IPS-NIHi11 (cell line): ENCODE measurements at regions not wholly inside any gene's neighbourhood (a gene's known extent, or its start where the extent isn't known, plus 50 kb on each side); places are given as distances from the start of the nearest gene placed in this dataset.

Source experiments
- DNase-seq: peaks from one replicate; pipeline ENCODE4 v3.0.0; 2012; ENCODE audit warnings: mixed read lengths, low spot score

DNA sequence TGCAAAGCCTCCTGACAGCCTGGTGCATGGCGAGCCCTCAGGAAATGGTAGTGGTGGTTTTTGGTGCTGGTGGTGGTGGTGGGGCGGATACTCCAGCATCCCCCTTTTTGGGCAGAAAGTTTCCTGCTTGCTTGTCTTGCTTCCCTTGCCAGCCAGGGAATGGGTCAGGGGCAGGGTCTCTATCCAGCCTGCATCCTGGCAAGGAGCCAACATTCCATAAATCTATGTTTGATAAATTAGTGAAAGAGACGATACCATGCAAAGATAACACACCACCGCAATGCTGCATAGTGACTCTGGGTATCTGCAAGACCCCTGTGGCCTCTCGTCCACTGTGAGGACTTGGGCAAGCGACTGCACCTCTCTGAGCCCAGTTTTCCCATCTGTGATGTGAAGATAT is 246.2 kb downstream of the LRFN2 start:
- DNase-seq: no peak

DNA sequence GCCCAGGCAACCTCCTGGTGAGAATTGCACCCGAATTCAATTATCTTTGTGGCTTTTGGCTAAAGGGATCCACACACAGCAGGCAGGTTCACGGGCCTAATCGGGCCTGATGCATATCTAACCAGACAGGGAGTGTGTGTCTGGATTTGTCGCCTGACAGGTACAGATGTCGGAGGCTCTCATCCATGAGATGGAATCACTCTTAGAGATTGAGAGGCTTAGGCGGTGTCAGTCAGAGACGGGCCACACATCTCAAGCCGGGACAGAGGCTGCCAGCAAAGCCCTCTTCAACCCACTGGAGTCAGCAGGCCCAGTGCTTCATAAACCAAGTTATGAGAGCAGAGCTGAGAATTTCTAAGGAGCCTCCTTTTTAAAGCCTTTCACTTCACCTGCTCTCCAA is 247.0 kb downstream of the LRFN2 start:
- DNase-seq: no peak

DNA sequence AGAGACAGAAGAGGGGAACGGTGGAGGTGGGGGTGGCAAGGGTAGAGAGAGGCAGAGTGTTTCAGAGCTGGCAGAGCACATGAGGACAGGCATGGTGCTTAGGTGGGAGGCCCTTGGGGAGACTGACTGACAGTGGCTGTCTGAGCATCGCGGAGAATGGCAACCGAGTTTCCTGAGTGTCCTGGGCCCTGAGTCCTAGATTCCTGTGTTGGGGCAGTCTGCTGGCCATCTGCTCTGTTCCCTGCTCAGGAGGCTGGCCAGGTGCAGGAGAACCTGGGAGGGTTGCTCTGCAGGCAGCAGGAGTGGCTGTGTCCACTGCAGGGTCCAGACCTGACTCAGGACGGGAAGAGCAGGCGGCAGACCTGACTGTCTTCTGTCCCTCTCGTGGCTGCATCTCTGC is 248.9 kb downstream of the LRFN2 start:
- no peak for DNase-seq

DNA sequence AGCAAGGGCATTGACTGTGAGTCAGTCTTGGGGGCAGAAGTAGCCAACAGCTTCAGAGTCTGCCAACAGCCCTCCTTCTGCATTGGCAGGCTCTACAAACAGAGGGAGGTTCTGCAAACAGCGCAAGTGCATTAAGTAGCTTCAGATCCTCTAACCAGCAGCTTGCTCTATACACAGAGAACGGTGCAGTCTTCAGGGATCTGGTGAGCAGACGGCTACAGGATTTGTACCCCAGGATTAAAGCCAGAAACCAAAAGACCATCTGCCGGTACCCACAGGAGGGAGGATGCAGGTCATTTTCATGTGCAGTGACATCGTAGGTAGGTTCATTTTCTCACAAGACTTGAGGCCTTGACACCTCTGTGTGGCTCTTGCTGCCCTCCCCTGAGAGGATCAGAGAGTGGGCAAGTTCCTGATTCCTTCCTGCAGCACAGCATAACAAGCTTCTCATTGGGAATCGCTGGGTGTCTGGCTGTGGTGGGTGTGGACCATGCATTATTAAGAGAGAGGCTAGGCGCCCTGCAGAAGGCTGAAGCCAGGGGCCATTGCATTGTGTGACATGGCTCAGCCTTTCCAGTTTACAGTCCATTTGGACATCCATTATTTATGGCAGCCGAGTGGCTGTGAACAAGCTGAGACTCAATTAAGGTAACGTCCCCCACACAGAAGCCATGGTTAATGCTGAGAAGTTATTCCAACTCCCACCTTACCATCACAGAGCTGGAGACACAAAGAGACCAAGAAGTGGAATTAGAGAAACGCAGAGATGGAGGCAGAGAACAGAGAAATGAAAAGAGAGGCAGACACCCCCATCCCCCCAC is 250.0 kb downstream of the LRFN2 start:
- DNase-seq: no peak

DNA sequence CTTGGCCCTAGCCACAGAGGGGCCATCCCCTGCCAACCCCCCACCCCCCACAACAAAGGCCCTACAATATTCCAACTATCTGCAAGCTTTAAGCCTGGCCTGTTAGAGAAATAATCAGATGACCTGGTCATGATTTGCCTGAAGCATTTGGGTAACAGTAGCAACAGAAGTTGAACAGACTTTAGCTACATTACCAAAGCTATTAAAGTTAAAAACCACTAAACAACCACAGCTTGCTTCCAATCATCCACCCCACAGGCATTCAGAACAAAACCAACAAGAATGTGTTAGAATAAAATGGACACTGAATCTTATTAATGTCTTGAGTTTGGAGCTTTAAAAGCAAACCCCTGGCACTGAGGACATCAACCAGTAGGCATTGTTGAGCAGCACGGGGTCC is 250.9 kb downstream of the LRFN2 start:
- DNase-seq: no peak

DNA sequence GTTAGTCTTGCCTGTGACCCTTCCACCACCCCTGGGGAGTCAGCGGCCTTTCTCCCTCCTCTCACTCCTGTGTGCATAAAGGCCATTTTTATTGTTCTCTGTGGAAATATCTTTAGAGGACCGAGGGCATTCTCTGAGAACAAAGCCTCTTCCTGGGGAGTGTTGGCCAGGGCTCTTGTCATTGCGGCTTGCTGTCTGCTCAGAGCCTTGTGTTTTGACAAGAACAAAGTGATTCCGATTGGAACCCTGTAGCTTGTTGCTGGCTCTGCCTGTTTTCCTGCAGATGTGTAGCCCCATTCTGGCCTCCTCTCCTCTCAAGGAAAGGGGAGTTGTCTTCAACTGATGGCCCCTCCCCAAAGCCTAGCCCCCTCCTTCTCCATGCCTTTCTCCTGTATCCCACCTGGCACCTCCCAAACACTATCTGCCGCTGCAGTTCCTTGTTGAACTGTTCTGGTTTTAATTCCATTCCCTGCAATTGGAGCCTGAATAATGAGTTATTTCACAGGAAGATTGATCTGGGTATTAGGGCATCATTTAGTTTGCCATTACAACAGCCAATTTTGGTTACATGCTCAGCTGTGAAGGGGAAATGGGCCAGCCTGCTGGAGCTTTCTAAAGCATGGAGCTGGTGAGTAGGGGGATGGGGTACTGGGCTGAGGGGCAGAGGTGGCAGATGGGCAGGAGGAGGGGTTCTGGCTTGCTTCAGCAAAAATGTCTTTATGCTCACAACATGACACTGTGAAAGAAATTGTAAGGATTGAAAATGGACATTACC is 252.5 kb downstream of the LRFN2 start:
- DNase-seq: peak; percentile 49

DNA sequence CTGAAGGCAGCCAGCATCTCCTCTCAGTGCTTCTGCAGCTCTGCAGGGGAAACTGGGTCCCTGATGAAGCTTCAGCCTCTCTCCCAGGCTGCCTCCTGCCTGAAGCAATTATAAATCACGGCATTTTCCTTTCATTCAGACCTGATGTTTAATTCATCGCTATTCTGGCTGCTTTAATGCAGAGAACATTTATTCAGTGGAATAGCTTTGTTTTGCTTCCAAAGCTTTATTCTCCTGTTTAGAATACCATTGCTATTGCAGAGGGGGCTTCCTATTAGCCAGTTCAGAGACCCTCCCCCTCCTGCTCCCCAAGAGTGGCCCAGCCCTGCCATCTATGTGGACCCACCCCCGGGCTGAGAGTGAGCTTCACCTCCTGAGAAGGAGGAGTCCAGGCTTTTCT is 255.6 kb downstream of the LRFN2 start:
- DNase-seq: no peak

DNA sequence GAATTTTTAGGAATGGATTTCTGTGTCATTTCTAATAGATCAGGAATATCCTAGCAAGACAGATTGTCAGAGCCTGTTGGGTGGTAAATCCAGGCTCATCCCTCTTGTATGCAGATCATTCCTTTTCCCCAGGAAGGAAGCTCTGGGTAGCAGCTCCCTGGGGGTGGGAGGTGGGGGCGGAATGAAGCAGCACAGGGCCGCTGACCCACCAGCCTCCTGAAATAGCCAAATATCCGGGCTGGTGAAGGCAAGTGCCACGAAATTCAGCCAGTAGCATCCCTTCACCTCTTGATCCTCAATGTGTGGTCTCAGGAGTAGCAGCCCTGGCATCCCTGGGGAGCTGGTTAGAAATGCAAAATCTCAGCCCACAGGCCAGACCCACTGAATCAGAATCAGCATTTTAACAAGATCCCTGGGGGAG is 256.9 kb downstream of the LRFN2 start:
- DNase-seq: peak; percentile 26

DNA sequence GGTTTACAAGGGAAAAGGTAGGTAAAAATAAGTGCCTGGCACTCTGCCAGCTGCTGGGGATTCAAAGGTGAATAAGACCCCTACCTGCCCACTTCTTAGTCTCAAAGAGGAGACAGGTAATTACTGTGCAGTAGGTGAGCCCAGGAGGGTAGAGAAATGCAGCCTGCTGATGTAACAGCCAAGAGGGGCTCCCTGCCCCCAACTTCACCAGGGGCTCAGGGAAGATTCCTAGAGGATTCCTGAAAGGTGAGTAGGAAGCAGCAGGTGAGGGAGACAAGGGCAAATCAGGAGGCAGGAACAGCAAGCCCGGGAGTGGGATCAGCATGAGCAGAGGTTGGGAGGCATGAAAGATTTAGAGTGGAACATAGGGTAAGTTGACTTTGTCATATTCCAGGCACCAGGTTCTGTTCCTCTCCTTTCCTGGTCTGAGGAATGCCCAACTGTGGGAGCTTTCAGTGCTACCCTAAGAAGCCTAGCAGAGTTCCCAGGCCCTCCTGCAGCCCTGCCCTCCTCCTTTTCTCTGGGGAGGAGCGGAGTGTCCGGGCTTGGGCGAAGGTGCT is 258.1 kb downstream of the LRFN2 start:
- peak; percentile 25 for DNase-seq

DNA sequence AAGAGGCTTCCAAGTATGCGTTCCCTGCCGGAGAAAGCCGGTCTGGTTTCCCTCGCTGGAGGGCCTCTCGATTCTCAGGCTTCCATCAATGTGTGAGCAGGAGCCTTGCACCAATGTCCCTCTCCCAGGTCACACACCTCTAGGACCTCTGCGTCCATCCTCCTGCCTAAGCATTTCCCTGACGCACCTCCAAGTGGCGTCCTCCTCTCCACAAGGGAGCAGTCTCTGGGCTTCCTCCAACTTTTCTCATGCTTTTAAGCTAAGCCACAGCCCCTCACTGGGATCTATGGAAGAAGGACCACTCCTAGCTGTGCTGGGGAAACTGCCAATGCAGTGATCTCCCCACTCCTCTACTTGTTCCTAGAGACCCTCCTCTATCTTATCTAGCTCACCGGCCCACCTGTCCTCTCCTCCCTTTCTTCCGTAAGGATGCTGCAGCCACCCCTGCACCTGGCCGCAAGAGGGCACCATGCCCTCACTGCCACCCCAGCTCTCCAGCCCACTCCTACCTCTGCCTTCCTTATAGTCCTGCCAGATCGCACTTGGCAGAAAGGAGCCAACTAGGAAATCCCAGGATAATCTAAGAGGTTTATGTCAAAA is 258.7 kb downstream of the LRFN2 start:
- DNase-seq: peak; percentile 83

DNA sequence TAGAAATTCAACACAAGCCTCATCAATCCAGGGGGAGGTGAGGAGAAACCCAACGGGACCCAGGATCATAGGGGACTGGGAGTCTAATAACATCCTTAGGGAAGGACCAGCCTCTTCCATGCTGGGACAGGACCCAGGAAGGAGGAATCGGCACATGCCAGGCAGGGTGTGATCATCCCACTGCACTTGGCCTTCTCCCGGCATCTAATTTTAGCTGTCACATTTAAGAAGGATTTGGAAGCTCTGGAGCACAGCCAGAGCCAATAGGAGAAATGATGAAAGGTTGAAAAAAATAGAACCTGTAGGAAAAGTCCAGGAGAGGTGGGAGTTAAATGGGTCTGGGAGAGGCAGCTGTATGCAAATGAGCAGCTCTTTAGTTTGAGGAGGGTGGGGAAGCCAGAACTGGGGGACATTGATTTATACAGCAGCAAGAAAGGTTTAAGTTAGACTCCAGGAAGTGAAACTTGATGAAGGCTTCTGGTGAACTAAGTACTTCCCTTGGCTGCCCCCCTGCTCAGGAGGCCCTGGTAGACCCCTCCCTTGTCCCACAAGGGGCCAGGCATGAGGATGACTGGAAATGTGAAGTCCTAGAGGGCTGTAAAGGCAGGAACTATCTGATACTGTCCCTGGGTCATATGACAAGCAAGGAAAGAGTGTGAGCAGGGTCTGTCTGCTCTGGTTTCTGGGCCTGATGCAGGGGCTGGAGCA is 260.3 kb downstream of the LRFN2 start:
- DNase-seq: no peak

DNA sequence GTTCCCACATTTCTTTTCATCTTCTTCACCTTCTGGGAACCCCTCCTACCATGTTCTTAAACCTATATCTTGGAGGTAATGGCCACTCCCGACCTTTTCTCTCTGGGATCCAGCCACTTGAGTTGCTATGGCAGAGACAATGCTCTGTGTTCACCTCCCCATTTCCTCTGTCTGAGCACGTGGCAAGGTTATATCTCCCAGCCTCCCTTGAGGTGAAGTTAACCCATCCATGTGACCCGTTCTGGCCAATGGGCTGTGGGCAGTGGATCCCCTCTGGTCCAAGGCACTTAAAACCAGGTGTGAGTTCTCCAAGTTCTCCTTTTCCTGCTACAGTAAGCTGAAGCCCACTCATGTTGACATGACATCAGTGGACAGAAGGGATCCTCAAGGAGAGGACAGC is 261.4 kb downstream of the LRFN2 start:
- no peak for DNase-seq

DNA sequence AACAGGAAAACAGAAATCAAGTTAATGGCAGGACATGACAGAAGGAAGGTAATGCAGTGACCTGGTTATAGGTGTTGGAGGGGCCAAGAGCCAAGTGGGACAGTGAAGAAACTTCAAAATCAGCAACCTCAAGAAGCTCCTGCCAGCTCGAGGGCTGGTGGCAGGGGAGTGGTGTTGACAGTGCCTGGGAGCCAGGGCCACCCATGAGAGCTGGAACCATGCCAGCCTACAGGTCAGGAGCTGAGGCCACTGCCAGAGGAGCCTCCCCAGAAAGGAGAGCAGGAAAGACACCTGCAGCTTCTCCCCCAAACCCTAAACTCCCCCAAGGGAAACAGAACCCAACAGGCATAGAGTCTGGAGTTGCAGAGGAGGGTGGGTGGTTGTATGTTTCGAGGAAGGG is 262.1 kb downstream of the LRFN2 start:
- no peak for DNase-seq

DNA sequence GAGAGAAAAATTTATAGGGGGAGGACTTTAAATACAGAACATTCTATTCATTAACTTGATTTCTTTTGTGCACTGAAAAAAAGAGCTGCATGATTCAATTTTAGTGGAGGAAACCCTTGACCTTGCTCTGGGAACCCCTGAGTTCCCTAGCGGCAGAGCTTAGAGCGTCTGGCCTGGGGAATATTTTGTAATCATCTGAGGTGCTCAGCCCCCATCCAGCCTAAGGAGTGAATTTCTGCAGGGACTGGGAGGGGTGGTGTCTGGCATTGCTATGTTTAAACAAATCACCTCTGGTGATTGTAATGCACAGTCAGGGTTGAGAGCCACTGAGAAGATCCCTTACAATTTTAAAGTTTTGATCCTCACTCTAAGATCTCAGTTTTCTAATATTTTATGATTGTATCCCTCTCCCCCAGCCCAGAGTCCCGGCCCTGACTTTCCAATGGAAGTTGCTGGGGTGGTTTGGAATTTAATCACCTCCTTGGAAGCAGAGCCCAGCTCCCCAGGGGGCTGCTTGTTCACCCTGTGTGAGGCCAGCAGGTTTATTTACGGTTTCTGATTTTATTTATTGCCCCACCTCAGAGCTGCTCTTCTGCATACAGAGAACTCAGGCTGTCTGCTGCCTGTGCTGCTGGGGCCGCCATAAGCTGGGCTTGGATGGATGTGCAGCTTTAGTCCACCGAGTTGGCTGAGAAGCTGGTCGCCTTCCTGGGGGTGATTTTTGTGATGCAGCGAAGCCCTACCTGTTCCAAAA is 263.1 kb downstream of the LRFN2 start:
- no peak for DNase-seq

DNA sequence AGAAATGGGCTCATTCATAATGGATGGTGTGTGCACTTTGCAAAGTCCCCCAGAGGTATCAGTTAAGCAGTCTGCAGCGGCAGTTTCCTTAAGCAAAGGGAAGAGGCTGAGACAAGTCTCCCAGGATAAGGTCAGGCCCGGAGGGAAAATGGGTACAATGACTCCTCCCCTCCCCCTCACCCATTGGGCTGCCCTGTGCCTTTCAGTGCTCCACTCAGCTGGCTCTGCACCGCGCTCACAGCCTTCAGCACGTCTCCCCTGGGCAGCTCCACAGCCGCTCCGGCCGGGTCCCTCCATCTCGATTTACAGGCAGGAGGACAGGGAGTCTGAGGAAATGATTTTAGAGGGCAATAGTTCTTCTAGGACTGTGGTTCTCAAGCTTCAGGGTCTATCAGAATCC is 264.8 kb downstream of the LRFN2 start:
- DNase-seq: peak; percentile 29

DNA sequence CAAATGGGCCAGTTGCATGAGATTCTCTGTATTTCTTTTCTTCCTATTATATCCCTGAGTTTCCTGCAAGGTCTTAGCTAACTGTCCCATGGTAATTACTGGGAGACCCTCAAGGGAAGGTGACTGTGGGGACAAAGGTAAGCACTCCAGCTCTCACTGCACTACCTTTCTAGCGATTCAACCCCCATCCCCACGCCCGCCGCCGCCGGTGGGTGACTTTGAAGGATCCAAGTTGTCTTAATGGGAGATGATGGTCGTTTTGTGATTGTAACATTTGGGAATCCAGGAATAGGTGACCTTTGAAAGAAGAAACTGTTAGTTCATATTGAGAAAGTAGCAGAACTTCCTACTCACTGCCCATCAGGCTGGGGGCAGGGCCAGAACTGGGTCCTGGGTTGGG is 265.5 kb downstream of the LRFN2 start:
- no peak for DNase-seq

DNA sequence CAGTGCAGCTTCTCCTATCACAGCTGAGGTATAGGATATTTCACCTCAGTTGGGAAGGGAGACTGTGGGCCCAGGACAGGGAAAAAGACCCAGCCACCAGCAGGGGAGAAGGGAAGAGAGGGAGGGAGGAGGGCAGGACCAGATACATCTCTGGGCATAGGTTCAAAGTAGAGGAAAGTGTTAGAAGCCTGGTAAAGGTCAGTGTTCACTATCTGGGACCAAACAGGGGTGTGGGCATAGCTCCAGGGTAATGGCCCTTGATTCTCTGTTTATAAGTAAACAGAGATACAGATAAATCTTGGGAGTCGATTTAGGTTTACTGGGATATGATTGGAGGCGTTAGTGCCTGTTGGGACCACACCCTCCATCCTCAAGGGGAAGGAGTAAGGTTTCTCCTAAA is 266.2 kb downstream of the LRFN2 start:
- no peak for DNase-seq

DNA sequence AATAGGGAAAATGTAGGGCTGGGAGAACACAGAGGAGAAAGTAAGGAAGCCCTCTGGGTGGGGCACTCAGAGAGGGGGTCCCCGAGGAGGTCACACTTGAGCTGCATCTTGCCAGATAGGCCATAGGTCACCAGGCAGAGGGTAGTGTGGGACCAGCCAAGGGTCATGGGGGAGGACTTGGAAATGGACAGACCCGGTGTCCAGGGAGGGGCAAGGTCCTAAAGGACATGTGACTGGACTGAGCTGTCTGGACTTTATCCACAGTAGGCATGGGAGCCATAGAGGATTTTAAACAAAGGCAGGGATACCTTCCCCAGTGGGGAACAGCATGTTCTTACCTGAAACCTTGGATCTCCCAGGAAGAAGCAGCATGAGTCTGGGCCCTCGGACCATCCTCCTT is 266.7 kb downstream of the LRFN2 start:
- no peak for DNase-seq

DNA sequence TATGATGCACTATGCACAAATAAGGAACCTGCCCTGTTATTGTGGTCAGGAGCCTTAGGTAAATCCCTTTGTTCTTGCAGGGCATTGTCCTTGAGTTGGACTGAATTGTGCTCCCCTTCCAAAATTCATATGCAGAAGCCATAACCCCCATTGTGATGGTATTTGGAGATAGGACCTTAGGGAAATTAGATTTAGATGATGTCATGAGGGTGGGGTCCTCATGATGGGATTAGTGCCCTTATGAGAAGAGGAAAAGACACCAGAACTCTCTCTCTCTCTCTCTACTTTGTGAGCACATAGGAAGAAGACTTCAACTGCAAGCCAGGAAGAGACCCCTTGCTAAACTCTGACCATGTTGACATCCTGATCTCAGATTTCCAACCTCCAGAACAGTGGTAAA is 268.0 kb downstream of the LRFN2 start:
- DNase-seq: no peak

DNA sequence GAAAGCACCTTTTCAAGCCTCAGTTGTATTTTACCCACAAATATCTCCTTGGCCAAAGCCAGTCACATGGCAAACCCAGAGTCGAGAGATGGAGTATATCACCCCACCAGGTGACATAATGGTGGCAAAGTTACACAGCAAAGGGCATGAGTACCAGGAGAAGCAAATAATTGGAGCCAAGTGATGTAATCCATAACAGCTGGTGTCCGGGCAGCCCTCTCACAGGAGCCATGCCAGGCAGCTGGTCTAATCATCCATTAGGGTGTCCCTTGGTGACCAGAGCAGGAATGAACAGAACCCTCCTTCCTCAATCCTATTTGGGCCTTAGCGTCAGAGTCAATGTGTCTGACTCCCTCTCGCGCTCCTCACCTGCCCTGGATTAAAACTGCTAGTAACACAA is 272.1 kb downstream of the LRFN2 start:
- DNase-seq: no peak

DNA sequence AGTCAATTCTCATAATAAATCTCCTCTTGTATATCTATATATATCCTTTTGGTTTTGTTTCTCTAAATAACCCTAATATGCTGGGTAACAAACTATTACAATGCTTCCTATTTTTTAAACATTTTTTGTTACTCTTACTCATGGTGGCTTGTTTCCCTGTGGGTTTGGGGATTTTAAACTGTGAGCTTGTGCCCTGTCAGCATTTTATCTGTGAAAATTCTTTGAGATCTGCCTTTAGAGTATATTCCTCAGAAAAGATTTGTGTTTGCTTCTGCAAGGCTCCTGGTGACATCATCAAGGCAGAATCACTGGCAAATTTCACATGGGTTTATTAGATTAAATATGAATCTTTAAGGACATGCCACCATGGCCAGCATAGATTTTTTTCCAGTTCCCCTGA is 273.6 kb downstream of the LRFN2 start:
- no peak for DNase-seq
